HUDEP-2 (cell line): ENCODE measurements at regions not wholly inside any gene's neighbourhood (a gene's known extent, or its start where the extent isn't known, plus 50 kb on each side); places are given as distances from the start of the nearest gene placed in this dataset.
A peak's percentile ranks its signal among the peaks of the same experiment; 100 is the strongest.

ENCODE experiments used
- DNase-seq, 76 experiments: peaks; one replicate each; lab custom pipeline; 2025; ENCODE audit not compliant: unreplicated experiment in 76 of 76; lab: John Stamatoyannopoulos, UW

DNA sequence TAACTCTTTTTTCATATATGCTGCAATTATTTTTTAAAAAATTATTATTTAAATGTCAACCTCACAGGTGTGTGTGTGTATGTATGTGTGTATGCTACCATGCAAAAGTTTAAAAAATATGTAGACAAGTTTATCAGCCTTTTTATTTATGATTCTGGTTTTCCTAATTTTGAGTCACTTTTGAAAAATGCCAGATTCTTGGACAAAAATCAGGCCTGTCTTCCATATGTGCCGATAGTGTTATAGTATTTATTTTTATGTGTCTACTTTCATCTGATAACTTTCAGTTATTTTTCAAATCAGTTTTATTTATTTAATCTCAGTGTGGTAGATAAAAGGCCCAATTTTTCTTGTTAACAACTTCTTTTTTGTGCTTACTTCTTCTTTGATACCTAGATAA lies 176.2 kb downstream of the RDH14 start:
- no peak for DNase-seq

DNA sequence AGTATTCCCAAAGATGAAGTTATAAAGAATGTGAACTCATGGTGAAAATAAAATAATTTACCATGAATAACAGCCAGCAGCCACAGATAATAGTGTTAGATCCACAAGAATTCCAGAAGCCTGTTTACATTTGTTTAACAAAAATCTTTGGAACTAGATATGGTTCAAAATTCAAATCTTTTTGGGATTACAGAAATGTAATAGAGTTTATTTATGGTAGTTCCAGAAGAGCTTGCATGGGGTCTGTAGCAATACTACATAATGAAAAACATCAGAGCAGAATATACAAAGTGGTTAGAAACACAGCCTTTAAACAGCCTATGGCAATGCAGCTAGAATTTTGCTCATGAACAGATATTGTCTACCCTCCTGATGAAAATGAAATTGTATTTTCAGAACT lies 179.1 kb downstream of the RDH14 start:
- no peak for DNase-seq

DNA sequence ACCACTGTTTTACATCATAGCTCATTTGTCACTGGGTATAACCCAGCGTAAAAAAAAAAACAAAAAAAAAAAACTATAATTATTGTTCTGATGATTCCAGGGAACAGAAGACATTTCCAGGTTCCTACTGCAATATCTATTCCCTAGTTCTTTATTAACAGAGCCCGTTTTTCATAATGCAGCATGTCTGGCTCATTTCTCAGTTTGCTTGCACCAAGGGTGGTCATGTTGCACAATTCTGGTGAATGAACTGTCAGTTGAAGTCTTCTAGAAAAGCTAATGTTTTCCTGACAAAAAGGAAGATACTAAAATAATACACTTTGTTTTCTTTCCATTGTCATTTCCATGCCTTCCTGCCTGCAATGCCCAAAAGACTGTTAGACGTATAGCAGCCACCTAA lies 180.1 kb downstream of the RDH14 start:
- no peak for DNase-seq

- DNase-seq, result no peak
These were observed 180.6 kb downstream of the RDH14 start for GRCh38 chr2:18379870-18380269.

- peak in 13 of 76 experiments; percentile 1 to 26 (median 4) for DNase-seq
These were observed 182.3 kb downstream of the RDH14 start for GRCh38 chr2:18378020-18378653.

GRCh38 chr2:18376936-18377335 lies 183.5 kb downstream of the RDH14 start:
- no peak for DNase-seq

GRCh38 chr2:18373664-18374063 lies 186.8 kb downstream of the RDH14 start:
- no peak for DNase-seq

DNA sequence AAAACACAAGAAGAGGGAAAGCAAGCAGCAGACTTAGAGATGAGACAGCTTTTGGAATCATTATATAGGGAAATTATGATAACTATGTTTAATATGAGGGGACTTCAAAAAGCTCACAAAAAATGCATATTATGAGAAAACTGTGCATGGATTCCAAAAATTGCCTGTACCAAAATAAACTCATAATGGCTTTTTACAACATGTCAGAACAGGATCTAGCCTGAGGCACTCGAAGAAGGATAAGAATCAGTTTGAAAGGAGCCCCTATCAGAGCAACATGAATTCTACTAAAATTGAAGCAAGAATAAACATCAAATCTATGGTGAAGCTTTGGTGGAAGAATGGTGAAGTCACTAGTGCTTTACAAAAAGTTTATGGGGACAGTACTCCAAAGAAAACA lies 187.4 kb downstream of the RDH14 start:
- no peak for DNase-seq

DNA sequence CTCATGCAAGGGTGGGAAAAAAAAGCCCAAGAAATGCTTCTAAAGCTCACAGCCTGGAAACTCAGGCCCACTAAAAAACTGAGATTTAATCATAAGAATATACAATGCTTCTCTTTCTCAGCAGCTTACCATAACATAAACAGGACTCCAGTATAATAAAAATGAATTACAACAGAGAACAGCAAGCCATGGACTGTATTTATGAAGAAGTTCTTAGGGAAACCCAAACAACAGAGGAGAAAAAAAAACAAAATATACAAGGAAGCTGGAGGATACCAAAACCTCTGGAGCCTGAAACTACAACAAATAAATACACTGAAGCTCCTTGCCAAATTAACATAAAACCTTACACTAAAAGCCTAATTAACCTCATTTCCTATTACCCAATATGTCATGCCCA lies 187.8 kb downstream of the RDH14 start:
- no peak for DNase-seq

GRCh38 chr2:18369760-18370159 lies 190.7 kb downstream of the RDH14 start:
- DNase-seq, result no peak

DNA sequence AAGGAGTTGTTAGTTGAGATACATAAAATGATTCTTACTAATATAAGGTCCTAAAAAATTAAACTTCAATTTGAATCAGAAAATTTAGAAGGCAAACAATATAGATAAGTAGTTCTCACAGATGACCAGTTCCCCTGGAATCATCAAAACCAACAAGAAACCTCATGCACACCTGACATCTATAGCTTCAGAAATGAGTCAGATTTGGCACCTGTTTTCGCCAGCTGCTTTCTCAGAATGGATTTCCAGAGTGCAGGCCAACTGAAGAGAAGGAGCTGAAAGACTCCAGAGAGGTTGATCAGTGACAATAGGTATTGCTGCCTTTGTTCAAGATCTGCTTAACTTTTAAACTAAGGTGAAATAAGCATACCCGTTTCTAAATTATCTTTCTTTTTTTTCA lies 192.4 kb downstream of the RDH14 start:
- no peak for DNase-seq

DNA sequence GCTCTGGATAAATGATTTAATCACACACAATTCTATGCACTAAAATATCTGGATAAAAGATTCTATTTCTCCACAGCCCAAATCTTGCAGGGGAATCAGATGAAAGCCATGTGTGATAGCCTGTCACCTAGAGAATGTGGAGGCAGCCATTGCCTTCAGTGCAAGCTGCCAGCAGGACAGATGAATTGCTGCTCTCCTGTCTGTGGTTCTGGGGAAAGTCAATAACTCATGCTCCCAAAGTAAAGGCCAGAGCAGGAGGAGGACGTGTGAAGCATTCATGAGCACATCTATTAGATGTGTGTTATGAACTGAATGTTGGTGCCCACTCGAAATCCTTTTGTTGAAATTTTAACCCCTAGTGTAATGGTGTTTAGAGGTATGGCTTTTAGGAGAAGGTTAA lies 195.1 kb downstream of the RDH14 start:
- no peak for DNase-seq

DNA sequence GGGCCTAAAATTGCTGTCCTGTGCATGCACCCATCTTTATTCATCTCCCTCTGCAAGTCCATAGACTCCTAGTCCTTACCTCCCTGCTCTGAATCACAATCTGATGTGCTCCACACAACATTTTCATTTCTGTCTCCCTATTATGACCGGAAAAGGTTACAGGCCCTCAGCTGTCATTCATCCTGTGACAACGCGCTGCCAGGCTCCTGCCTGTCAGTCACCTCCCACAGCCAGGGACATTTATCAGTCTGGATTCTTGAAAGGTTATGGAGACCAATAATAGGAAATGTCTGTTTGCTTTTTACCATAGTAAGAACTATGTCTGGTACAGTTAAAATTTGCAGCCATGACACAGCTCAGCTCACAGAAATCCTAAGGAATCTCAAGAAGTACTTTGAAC lies 197.1 kb downstream of the RDH14 start:
- no peak for DNase-seq

GRCh38 chr2:18362696-18363095 lies 197.8 kb downstream of the RDH14 start:
- DNase-seq, result no peak

DNA sequence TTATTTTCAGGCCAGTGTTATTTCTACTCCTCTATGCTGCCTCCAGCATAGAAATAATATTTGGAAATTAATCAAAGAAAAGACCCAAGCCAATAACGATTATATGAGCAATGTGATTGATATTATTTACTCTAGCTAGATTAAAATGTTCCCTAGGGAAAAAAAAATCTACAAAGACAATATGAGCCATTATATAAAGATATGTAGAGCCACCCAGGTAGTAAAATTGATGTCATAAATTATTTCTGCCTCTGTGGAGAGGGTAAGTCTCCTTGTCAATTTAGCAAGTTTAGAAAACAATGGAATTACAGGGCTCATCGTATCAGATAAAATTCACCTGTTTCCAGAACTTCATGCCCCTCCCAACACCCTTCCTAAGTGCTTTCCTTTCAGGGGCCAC lies 202.9 kb downstream of the RDH14 start:
- no peak for DNase-seq

GRCh38 chr2:18356676-18357075 lies 203.8 kb downstream of the RDH14 start:
- no peak for DNase-seq

GRCh38 chr2:18349421-18349820 lies 211.0 kb downstream of the RDH14 start:
- DNase-seq, result no peak

DNA sequence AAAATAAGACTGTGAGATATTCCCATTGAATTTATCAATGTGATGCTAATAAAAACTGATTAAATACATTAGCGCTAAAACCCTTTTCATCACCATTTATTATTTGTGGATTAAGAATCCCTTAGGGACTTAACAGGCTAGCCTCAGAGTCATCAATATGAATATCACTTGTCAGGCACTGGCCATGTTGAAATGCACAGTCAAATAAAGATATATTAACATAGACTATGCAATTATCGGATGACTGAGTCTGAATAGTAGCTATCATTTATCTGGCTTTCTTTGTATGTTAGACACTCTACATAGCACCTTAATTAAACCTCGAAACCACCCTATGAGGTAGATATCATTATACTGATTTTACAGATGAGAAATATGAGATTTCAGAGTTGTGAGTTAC lies 213.6 kb downstream of the RDH14 start:
- no peak for DNase-seq

DNA sequence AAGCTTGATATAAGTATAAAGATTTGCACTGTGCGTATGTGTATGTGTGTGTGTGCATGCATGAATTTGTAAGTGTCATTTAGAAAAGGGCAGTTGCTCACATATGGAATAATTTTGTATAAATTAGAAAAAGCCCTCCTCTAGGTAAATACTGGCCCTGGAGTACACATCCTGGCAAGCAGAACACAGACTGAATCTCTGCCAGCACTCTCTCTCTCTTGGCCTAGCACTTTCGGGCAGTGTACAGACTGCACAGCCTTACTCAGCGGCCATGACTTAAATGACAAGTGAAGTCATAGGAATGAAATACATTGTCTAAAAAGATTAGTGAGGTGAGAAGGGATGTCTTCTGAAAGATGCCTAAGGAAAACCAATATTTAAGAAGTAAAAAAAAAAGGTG lies 214.1 kb downstream of the RDH14 start:
- no peak for DNase-seq

DNA sequence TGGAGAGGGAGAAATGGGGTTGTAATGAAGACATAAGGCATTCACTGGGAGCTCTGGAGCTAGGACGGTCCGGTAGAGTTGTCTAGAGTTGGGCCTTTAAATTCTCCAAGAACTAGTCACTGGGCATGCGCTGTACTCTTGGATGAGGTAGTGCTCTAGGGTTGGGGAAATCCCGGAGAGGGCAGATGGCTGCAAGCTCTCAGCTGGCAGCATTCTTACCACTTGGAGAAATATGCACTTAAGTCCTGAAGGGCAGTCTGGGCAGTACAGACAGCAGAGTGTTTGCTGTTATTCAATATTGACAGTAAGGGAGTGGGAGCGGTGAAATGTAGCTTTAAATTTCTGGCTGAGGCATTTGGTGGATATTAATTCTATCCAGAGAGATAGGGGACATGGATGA lies 214.6 kb downstream of the RDH14 start:
- no peak for DNase-seq

GRCh38 chr2:18342901-18343300 lies 217.6 kb downstream of the RDH14 start:
- no peak for DNase-seq

GRCh38 chr2:18339326-18339725 lies 221.1 kb downstream of the RDH14 start:
- DNase-seq, result no peak

DNA sequence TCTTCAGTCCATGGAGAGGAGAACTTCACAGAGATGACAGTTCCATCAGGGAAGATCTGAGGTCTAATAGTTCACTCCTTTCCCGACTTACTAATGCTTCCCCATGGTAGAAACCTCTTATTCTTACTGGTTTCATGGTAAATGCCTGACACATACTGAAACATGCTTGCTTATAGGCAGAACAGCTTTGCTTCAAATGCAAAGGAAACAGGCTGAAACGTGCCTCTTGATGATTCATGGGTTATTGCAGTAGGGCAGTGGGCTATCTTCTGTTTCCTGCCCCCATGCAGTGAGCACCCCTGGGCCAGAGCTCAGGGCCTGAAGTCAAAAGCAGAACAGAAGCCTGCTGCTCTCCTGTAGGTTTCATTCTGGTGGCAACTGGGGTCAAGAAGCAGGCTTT lies 223.5 kb downstream of the RDH14 start:
- no peak for DNase-seq
